Left ventricle myocardium superior (tissue), 1 donor: ENCODE measurements at regions not wholly inside any gene's neighbourhood (a gene's known extent, or its start where the extent isn't known, plus 50 kb on each side); places are given as distances from the start of the nearest gene placed in this dataset.
"Not testable (repeated sequence)": the region's sequence is repeated elsewhere in the genome, so short reads cannot be mapped to it uniquely, and the experiment has no call there.

ENCODE experiments used
- ATAC-seq: fragments of 200-7000 bp; cut with Tn5 transposase; one replicate; pipeline ENCODE4 v1.9.1; 2020; ENCODE audit warnings: mild to moderate bottlenecking, moderate library complexity
- DNase-seq: peaks from one replicate; pipeline ENCODE4 v3.0.0-alpha.2; 2020
- intact Hi-C: fragments of 100-400 bp; cut with micrococcal nuclease; formaldehyde crosslinking; loops from one replicate; pipeline ENCODE4 v1.11.0; 2022
- donor health status: DM: no; HTN: yes; CAD: no; lungs with severe emphysema.

DNA sequence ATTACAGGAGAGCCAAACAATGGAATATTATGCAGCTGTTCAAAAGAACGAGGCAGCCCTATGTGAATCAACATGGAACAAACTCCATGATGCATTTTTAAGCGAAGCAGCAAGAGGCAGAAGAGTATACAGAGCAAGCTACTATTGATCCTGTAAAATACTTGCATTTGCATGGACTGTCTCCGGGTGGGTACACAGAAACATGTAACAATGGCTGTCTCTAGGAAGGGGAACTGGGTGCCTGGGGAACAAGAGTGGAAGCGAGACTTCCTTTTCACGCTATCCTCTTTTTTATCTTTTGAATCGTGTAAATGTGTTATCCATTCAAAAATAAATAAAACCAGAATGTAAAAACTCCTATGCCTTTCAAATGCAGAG is 93.3 kb upstream of the SIRPA start:
- no peak for ATAC-seq
- DNase-seq = no peak
- intact Hi-C loops = loop anchor here (10.0 kb wide), 1 partner anchor 93 kb away; the partner anchor contains the start of gene SIRPA

DNA sequence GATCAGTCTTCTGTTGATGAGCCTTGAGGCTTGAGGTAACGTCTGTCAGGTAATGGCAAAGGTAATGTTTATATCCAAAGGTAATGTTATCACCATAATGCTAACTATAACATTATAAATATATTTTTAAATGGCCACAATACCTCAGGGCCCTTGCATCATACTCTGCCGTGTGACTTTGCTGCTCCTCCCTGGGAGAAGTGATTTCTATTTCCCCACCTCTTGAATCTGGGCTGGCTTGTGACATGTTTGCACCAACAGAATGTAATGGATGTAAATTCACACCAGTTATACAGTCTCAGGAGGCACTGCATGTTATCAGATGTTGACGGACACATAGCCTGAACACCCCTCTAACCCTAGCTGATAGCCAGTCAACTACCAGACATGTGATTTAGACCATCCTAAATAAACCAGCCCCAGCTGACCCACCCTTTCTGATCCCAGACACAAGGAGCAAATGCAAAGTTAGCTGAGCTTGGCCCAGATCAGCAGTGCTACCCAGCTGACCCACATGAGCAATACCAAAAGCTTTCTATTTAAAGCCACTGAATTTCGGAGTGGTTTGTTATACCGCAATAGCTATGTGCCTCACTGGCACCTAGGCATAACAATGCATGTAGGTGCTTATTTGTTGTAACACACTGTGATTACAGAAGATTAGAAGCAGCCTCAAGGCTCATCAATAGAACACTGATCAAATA is 93.8 kb upstream of the SIRPA start:
- intact Hi-C loops = loop anchor here (10.0 kb wide), 1 partner anchor 93 kb away; the partner anchor contains the start of gene SIRPA
- ATAC-seq = peak; percentile 19
- DNase-seq = no peak

DNA sequence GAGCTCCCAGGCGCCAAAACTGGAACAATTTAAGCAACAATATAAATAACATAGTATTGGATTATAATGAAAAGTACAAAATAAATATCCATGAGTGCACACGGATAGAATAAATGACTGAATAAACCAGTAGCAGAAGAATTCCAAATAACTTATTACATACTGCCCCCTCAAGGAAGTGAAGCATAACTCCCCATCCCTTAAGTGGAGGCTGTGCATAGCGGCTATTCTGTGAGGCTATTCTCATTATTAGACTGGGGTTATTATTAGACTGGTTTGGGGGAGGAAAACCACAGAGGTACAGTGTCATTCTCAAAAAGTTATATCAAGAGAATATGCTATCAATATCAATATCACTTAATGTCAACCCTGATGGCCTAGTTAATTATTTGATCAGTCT is 94.4 kb upstream of the SIRPA start:
- ATAC-seq (no peak), DNase-seq (no peak)
- intact Hi-C loops = loop anchor here (10.0 kb wide), 1 partner anchor 94 kb away; the partner anchor contains the start of gene SIRPA

DNA sequence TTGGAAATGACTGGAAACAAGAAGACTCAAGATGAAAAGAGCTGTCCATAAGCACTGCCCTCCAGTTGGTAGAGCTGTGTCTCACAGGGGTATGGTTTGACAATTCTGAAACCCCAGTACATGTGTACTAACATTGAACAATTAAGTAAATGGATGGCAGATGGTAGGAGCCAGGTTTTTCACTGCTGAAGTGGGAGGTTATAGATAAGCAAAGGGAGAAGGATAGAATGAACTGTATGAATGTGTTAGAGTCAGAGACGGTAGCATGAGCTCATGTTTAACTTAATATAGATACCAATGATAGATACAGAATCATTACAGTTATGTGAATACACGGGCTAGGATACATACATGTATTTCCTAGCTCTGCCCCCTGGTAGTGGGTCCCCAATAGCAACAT is 95.0 kb upstream of the SIRPA start:
- intact Hi-C loops = loop anchor here (10.0 kb wide), 1 partner anchor 95 kb away; the partner anchor contains the start of gene SIRPA
- DNase-seq (no peak), ATAC-seq (no peak)

DNA sequence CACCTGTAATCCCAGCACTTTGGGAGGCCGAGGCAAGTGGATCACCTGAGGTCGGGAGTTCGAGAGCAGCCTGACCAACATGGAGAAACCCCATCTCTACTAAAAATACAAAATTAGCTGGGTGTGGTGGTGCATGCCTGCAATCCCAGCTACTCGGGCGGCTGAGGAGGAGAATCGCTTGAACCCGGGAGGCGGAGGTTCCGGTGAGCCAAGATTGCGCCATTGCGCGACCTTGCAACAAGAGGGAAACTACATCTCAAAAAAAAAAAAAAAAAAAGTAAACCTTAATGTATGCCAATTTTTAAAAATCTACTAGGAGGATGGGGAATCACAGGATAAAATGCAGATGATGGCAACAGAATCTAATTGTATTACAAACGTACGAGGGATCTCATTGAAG is 95.5 kb upstream of the SIRPA start:
- DNase-seq, ATAC-seq: not testable (repeated sequence)
- intact Hi-C loops = loop anchor here (10.0 kb wide), 1 partner anchor 95 kb away; the partner anchor contains the start of gene SIRPA

DNA sequence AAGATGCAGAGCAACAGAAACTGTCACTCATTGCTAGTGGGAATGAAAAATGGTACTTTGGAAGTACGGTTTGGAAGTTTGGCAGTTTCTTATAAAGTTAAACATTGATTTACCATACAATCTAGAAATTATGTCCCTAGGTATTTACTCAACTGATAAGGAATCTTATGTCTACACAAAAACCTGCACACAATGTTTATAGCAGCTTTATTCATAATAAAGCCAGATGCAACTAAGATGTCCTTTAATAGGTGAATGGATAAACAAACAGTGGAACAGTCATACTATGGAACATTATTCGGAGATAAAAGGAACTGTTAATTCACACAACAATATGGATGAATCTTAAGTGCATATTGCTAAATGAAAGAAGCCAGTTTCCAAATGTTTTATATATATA is 96.2 kb upstream of the SIRPA start:
- DNase-seq = no peak
- intact Hi-C loops = no loop called here
- no peak for ATAC-seq

DNA sequence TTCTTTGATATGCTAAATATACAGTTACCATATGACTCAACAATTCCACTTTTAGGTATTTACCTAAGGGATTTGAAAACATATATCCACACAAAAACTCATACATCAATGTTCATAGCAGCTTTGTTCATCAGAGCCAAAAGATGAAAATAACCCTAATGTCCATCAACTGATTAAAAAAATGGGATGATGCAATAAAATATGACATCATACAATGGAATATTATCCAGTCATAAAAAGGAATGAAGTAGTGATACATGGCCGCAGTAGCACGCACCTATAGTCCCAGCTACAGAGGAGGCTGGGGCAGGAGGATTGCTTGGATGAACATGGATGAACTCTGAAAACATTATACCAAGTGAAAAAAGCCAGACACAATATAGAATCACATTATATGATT is 101.4 kb upstream of the SIRPA start:
- ATAC-seq = no peak
- intact Hi-C loops = no loop called here
- no peak for DNase-seq

DNA sequence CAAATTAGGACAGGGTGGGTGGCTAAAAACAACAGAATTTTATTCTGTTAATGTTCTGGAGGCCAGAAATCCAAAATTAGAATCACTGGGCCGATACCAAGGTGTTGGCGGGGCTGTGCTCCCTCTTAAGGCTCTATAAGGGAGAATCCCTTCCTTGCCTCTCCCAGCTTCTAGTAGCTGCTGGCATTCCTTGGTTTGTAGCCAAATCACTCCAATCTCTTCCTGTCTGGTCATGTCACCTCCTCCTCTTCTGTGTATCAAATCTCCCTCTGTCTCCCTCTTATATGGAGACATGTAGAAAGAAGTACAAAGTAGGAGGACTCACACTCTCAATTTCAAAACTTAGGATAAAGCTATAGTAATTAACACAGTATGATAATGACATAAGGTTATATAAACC is 102.9 kb upstream of the SIRPA start:
- intact Hi-C loops = no loop called here
- DNase-seq (no peak), ATAC-seq (no peak)

DNA sequence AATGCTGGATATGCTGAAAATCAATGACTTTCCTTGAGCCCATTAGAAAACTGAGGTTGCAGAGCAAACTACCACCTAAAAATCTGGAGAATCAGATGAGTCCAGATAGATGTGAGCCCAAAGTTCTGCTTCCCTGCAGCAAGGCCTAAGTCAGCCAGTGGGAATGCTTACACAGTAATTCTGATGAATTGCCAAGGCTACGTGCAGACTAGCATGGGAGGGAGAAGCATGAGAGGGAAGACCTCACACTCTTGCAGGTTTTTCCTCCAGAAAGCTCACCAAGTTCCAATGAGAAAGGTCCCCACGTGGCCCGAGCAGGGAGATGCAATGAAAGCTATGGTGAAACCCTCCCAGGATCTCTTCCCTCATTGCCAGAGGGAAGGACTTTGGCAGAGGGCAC is 104.8 kb upstream of the SIRPA start:
- intact Hi-C loops = no loop called here
- ATAC-seq = no peak
- no peak for DNase-seq

DNA sequence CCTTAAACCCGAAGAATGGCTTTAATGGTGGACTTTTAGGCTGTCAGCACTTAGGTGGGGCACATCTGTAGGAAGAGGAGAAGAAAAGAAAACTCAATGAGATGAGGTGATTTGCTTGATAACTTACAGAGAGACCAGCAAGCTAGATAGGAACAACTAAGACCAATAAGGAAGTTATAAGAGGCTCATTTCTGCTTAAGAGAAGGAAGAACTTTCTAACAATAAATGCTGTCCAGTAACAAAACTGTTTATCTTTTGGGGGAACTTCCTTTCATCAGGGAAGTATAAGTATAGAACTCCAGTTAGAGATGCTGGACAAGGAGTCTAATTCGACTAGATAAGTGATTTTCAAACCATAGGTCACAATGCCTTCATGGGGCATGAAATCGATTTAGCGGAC is 107.2 kb upstream of the SIRPA start:
- DNase-seq (no peak), ATAC-seq (no peak)
- intact Hi-C loops = no loop called here

DNA sequence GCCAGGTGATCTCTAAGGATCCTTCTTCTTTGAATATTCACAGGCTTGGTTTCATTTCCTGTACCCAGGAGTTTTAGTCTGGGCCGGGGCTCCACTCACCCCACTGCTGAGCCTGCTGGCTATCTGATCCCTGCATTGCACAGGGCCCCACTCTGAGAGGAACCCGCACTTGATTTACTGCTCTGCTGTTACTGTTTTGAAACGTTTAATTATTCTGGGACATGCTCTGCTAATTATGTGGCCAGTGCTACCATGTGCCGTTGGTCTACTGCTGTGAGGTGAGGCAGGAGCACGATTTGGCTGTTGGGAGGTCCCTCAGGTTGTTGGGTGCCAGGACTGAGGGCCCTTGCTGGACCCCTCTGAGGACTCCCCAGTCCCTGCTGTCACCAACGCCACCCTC is 108.7 kb upstream of the SIRPA start:
- DNase-seq = no peak
- intact Hi-C loops = no loop called here
- ATAC-seq = no peak

DNA sequence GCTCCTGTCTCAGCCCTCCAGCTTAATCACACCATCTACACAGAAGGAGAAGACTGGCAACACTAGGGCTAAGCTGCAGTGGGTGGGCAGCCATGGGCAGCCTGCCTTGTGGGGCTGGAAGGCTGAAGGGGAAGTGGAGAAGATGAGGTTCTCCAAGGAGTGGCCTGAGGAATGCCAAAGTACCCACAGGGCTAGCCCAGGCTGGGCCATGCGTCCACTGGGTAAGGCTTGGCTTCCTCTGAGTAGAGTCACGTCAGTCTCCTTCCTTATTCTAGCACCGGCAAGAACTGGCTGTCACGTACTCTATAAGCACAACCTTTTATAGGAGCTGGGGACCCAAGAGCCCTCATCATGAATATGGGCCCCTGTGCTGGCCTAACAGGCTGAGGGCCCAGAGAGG is 110.6 kb upstream of the SIRPA start:
- ATAC-seq (no peak), DNase-seq (no peak)
- intact Hi-C loops = no loop called here

DNA sequence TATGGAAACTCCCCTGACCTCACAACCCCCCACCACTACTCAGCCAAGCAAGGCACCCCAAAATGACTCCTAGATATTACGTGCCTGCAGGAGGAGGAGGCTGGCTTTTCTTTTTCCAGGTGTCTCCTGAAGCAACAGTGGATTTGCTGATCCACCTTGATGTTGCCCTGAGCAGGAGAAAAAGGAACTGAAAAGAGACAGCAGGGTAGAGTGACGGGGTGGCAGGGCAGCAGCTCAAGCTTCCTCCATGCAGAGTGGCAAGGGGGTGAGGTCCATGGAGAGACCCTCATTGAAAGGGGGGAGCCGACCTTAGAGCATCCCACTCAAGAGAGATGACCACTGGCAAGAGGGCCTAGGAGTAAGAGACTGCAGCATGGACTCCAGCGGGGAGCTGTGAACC is 112.0 kb upstream of the SIRPA start:
- no peak for ATAC-seq
- no peak for DNase-seq
- intact Hi-C loops = no loop called here

DNA sequence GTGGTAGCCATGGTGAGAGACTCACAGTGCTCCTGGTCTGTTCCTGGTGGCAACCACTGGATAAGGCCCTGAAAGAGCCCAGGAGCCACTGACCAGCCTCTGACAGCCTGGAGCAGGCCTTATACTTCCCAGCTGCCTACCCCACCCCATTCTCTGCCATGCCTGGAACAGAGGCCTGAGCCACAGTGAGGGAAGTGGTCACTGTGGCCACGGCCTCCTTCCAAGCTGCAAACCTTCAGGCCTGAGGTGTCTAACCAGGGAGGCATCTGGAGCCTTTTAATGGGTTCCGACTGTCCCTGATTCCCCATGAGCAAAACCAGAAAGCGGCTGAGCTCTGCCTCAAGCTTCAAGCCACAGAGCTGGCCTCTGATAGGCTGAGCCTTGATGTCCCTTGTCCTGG is 113.0 kb upstream of the SIRPA start:
- ATAC-seq (no peak), DNase-seq (no peak)
- intact Hi-C loops = no loop called here

DNA sequence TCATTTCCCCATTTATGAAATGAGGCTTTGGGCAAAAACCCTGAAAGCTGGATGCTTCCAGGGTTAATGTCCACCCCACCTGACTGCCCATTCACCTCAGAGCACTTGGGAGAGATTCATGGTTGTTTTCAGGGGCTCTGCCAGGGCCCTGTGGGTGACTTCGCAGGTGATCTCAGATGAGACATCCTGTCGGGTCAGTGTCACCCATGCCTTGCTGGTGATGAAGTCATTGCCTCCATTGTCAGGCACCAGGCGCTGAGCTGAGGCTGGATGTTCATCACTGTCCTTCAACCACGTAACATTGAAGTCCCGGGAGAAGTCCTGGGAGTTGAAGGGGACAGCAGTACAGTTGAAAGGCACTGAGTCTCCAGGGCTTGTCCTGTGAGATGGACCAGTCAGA is 115.6 kb upstream of the SIRPA start:
- DNase-seq = no peak
- intact Hi-C loops = no loop called here
- no peak for ATAC-seq

DNA sequence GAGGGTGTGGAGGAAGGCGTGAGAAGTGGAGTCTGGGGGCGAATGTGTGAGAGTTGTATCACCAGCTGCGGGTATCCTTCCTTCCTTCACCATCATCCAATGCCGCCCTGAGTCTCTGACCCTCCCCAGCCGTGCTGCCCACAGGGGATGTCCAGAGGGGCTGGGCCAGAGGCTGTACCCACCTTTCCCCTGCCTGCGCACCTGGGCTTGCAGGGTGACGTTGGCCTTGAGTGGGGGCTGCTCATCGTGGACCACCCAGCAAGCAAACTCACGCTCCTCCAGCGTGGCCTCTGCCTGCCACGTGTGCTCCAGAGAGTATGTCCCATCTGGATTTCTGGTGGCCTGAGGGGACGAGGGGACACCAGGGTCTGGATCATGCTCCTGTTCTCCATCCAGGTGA is 116.9 kb upstream of the SIRPA start:
- DNase-seq (no peak), ATAC-seq (no peak)
- intact Hi-C loops = no loop called here

DNA sequence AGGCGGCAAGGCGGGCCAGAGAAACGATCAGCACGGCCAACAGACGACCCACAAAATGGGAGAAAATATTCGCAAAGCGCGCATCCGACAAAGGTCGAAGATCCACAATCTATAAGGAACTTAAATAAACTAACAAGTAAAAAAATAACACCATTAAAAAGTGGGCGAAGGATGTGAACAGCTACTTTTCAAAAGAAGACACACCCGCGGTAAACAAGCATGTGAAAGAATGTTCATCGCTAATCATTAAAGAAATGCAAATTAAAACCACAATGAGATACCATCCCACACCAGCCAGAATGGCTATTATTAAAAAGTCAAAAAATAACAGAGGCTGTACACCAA is 117.8 kb upstream of the SIRPA start:
- ATAC-seq = no peak
- no peak for DNase-seq
- intact Hi-C loops = no loop called here

DNA sequence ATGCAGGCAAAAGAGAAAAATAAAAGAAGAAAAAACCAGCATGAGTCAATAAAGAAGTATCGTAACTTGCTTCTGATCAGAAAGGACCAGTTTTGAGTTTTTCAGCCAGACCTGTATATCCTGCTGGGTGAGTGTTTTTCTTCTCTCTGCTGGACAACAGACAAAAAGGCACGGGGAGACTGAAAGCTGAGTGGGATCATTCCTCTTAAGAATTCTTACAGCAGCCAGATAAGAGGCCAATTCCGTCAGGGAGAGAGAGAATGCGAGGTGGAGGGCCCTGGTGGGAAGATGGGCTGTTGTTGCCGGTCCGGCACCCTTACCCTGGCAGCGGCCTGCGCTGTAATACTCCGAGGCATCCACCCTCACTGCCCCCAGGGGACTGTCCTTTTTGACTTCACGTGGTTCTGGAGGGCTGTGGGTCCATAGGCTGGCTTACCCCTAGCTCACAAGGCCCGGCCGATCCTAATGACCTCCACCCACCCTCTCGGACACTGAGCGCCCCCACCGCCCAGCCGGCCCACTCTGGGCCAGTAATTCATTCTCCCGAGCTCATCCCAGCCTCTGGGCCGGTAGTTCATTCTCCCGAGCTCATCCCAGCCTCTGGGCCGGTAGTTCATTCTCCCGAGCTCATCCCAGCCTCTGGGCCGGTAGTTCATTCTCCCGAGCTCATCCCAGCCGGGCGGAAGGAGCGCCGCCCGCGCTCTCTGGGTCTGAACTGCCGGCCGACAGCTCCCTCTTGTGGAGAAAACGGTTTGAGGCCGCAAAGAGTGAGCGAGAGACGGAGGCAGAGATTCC is 118.3 kb upstream of the SIRPA start:
- intact Hi-C loops = no loop called here
- peak; percentile 93 for DNase-seq
- ATAC-seq = peak; percentile 99

DNA sequence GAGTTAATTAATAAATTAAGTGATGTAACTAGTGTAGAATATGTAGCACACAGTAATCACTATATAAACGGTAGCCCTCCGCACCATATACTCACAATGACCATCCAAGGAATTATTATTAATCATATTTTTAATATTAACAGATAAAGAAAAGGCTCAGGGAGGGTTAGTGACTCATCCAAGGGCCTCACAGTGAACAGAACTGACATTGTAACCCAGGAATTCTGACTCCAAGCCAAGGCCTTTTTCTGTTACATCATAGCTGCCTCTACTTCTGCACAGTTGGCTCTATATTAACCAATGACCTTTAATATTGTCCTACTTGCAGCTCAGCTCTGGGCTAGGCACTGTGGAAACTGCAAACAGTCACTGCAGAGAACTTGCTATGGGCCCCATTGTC is 117.5 kb upstream of the SIRPG start:
- intact Hi-C loops = no loop called here
- no peak for DNase-seq
- no peak for ATAC-seq

DNA sequence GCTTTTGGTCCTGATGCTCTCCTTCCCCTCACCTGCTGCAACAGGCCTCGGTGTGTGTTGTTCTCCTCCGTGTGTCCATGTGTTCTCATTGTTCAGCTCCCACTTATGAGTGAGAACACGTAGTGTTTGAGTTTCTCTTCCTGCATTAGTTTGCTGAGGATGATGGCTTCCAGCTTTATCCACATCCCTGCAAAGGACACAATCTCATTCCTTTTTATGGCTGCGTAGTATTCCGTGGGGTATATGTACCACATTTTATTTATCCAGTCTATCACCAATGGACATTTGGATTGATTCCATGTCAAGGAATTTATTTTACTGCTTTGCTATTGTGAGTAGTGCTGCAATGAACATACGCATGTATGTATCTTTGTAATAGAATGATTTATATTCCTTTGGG is 116.9 kb upstream of the SIRPG start:
- no peak for ATAC-seq
- no peak for DNase-seq
- intact Hi-C loops = no loop called here

DNA sequence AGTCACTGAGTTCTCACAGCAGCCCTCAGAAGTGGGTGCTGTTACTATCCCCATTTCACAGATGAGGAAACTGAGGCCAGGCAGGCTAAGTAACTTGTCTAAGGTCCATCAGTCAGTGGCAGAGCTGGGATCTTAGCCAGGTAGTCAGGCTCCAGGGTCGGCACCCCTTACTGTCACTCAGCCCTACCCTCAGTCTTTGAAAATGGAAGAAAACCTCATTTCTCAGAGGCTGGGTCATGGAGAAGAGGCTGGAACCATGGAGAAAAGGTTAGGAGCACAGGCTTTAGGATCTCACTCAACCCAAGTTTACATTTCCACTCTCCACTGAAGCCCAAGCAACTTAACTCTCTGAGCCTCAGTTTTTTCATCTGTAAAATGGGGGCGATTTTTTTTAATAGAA is 116.2 kb upstream of the SIRPG start:
- ATAC-seq (no peak), DNase-seq (no peak)
- intact Hi-C loops = no loop called here
